ENCODE measurements at regions not wholly inside any gene's neighbourhood (a gene's known extent, or its start where the extent isn't known, plus 50 kb on each side); places are given as distances from the start of the nearest gene placed in this dataset.

DNA sequence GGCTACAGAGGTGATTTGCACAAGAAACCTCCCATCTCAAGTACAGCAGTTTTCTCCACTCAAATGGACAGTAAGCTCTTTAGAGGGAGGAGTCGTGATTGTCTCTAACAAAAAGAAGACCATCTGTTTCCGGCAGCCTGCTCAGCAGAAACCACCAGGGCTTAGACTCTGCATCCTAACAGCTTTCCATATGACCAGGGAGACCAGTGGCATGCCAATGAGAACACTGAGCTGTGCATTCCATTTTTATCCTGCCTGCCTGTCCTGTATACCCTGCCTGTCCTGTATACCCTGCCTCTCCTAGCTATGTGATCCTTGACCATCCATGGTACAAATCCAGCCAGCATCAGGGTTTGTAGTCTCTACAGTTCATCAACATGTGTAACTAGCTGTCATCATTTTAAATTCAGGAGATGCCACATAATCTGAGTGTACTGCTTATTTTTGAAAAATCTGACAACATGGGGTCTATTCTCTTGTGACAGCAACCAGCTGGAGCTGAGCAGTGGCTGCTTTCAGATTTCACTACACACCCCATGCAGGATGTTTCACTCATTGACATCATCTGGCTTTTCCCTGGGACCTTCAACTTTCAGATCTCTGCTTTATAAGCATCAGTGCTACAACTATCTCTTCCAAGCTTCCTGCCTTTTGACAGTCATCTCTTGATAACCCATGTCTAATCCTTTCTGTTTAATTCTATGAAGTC, 50.5 kb upstream of the POU2AF2 start:
- DNase-seq, result no peak

DNA sequence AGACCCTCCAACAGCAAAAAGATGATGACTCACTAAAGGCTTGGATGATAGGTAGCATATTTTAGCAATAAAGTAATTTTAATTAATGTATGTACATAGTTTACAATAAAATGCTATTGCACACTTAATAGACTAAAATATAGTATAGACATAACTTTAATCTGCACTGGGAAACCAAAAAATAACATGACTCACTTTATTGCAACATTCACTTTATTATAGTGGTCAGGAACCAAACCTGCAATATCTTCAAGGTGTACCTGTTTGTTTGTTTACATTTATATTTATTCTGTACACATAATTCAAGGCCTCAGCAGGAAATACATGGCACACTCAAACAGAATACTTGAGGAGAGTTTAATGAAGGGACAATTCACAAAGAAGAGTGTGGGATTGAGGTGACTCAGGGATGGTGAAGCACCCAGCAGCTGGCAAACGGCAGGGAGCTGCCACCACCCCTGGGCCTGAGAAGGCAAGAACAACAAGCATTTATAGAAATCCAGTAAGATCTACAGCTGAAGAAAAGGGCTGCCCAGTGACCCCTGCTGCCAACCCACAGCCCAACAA, 51.5 kb upstream of the POU2AF2 start:
- DNase-seq, result no peak

DNA sequence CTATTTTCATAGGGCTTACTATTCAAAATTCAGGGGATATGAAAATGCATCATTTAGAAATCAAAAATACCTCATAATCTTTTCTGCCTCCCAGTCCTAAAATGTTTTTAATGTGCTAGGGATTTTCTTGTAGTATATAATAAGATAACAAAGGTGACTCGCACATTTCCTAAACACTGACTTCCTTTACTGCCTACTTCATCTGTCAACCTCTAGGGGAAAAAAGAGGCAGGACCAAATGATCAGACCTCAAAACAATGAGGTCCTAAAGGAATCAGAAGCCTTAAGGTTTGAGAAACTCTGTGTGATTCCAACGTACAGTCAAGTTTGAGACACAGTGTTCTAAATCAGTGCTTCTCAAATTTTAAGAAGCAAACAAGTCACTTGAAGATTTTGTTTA, 56.1 kb upstream of the POU2AF2 start:
- no peak for DNase-seq

DNA sequence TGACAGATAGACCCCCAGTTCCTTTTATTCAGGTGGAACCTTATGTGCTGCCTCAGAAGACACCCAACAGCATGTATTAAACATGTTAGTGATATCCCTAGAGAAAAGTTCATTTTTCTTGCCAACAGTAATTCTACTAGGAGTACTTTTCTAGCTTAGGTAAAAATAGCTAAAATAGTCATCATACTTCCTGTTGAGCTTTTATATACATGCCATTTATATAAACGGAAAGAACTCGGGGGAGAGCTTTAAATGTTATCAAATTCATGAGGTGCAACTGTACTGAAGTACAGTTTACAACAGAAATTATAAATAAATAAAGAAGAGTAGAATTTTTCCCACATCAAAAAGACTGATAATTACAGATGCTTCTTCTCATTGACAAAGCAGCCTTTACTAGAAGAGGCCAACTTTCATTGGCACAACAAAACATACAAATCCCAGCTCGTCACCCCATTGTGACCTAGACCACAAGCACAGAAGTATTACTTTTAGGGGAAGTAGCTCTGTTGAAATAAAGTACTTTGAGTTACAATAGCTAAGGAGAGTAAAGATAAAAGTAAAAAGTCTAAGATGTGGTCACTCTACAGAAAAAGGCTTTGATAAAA, 59.1 kb upstream of the POU2AF2 start:
- DNase-seq, result no peak

DNA sequence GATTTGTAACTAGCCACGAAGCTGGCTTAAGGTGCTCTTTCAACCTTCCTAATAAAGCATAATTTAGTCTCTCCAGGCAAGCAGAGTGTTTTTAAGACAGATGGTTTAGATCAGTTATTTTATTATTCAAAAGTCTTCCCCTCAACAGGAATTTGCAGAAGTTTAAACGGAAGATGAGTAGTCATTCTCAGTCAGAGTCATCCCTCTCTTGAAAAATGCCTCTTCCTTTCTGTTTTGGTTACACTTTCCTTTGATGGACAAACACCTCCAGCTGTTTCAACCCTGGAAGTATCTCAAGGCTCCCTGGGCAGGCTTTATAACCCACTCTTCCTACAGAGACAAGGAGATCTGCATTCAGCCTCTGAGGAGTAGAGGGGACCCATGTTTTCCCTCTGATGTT, 60.3 kb upstream of the POU2AF2 start:
- no peak for DNase-seq

DNA sequence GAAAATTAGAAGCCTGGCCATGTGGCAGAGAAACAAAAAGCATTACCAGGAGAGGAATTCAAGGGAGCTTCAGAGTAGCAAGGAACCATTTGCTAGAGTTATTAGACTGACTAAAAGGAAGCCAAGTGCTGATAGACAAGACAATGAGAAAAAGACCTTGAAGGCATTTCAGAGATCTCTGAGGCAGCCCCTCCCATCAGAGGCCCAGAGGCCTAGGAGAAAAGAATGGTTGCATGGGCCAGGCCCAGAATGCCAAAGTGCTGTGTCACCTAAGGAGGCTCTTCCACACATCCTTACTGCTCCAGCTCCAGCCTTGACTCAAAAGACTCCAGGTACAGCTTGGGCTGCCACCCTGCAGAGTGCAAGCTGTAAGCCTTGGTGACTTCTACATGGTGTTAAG, 61.8 kb upstream of the POU2AF2 start:
- no peak for DNase-seq

DNA sequence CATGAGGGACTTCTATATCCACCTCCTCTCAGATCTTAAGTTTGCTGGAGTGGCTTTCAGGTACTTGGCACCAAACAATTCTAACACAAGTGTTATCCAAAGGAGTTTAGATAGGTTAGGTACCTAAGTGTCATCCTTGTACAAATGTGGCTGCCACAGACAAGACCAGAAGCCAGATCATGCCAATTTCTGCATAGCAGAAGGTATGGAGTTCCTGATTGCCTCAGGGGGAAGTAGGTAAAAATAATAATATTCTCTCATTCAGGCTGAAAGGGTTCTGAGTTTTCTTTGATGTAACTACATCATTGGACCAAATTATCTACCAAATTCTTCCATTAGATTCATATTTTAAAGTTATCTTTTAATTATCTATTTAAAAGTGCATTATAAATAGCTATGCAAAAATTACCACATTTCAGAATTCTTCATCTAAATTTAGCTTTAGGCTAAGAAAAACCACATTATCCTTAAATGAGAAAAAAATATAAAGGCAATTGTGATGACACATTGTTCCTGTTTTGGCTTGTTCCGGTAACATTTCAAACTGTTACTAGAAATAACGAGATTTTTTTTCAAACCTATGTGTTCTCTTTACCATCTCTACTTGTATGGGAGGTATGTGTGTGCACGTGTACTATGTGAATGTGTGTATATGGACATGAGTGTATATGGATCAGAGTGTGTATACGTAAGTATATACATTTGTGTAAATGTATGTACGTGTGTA, 66.2 kb upstream of the POU2AF2 start:
- no peak for DNase-seq

DNA sequence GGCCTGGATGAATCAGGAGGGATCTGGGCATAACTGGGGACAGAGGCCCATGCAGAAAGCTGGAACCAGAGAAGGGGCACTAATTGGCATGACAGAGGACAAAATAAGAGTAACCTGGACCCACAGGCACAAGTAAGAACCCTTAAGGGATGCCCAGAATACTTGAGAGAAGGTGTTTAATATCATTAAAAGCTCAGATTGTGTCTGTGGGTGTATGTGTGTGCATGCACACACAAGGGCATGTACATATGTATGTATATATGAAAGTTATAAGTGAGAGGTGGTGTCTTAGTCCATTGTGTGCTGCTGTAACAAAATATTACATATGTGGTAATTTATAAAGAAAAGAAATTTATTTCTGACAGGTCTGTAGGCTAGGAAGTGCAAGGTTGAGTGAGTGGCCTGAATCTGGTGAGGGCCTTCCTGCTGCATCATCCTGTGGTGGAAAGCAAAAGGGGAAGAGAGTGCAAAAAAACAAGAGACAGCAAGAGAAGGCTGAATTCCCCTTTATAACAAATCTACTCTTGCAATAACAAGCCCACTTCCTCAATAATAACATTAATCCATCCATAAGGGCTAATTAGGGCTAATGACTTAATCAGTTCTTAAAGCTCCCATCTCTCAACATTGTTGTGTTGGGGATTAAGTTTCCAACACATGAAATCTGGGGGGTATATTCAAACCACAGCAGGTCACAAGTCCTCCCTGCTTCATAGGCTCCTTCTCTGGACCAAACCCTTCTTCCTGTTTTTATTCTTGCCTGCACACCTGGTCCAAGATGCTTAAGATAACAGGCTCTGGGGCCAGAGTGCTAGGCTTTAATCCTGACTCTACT, 68.3 kb upstream of the POU2AF2 start:
- DNase-seq, result no peak

DNA sequence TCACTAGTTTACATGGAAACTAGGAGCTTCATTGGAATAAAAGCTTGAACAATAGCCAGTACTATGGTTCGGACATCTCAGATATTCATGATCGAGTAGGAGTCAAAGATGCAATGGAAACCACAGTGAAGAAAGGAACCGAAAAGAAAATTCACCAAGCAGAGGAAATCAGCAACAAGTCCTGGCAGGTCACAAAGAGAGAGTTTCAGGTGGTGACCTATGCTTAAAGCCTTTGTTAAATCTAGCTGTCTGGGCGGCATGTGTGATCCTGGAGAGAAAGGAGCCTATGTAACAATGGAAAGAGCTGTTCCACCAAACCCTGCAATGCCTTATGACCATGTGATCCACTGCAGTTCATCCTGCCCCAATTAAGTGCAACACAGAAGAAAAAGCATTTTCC, 68.9 kb upstream of the POU2AF2 start:
- no peak for DNase-seq

DNA sequence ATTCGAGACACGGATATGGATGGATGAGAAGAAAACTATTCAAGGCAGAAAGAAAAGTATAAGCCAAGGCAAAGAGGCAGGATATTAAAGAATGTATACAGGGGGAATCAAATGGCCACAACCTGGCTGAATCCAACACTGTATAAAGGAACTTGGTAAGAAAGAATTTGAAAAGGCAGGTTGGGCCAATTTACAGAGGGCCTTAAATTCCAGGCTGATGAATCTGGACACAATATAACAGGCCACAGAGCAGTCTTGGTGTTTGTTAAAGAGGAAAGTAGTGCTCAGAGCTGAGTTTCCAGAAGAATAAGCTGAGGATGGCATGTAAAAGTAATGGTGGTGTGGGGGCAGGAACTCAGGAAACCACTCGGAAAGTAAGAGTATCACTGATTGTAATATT, 72.3 kb upstream of the POU2AF2 start:
- DNase-seq, result no peak

DNA sequence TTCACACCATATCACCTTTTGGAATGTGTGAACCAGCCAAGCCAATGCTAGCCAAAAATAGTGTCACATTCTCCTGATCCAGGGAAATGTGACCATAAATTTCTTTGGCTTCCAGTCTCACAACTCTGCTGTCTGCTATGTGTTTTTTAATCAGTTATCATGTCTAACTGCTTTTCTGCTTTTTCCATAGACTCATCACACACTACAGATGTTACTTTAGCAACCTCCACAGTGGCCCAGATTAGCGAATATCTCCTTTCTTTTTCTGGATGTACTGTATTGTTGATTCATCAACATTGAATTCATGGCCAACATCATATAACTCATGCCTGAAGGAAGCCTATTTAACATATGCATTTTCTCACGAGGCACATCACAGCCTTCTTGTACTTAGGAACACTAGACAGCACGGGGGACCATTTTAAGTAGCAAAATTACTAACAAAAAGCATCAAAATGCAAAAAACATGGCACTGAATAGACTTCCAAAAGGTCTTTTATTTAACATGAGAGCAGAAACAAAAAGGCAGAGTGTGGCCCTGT, 73.1 kb upstream of the POU2AF2 start:
- DNase-seq, result no peak

DNA sequence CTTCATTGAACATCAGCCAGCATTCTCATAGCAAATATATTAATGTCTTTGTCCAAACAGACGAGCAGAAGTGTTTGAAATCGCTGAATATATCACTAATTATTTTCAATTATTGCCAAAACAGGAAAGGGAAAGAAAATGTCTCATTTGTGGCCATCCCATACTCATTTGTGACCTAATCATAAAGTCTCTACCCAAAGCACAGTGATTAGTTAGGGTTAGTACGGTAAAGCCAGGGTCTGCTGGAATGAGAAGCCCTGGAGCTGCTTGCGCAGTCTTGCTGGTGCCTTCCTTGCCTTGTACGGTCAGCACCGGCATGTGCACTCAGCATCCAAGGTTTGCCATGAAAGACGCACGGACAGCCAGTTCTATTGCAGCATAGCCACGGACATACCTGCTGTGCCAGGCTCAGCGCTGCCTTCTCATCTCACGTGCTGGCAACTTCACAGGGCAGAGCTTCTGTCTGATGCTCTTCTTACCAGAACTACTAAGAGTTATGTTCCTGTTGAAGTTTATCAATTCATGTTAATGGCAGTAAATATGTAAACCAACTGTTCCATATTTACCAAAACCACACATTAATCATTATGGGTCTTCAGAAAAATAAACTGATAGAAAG, 74.7 kb upstream of the POU2AF2 start:
- no peak for DNase-seq

DNA sequence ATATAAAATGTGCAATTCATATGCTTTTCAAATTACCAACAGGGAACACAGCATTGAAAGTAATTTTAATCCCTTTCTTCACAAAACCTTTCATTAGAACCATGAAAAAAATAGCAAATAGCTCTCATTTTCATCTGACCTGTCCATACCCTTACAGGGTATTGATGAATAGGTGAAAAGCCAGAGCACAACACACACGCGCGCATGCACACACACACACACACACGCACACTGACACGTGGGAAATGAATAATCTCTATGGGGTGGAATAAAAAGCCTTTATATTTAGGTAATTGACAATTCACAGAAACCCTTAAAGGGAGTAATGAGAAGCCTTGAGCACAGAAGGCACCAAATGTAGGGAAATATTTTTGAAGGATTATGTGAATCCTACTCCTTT, 76.2 kb upstream of the POU2AF2 start:
- no peak for DNase-seq

DNA sequence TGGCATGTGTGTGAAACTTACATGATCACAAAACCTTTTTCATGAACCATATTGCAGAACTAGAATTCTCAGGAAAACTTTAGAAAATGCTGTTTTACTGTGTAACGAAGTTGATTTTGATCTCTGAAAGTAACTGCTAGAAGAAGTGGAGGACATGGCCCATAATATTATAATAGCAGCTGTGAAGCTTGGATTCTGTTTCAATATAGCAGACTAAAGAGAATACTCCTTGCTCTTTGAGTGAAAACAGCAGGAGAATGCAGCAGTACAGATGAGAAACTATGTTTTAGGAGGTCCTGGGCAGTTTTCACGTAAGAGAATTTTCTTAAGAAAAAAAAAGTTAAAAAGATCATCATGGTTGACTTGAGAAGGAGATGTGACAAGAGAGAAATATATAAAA, 76.7 kb upstream of the POU2AF2 start:
- no peak for DNase-seq

DNA sequence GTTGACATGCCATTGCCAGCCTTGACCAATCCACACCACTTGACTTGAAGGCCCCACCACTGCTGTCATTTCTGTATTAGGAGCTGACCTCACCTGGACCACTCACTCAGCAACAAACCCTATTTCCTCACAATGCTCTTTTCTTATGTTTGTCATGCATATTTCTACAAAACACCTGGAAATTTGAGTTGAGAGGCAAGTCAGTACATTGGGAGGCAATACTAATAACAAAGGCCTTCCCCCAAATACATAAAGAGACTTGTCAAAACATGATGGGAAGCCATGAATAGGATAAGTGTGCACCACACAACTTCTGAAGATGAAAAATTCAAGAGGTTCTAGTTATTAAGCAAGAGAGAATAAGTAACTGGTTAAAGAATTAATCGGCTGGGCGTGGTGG, 77.9 kb upstream of the POU2AF2 start:
- DNase-seq, result no peak

DNA sequence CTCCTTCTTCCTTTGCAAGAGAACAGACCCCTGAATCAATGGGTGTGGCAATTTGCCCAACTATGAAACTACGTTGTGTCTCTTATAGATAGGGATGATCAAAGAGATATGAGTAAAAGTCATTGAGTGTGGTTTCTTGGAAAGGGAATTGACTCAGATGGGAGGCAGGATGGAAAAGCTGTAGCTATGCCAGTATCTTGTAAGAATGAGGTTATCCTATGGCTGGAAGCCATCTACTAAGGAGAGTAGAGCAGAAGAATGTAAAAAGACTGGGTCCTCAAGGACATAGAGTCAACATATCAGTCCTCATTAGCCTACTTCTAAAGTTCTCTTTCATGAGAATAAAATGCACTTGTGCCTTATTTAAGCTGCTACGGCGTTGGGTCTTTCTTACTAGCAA, 78.9 kb upstream of the POU2AF2 start:
- no peak for DNase-seq

DNA sequence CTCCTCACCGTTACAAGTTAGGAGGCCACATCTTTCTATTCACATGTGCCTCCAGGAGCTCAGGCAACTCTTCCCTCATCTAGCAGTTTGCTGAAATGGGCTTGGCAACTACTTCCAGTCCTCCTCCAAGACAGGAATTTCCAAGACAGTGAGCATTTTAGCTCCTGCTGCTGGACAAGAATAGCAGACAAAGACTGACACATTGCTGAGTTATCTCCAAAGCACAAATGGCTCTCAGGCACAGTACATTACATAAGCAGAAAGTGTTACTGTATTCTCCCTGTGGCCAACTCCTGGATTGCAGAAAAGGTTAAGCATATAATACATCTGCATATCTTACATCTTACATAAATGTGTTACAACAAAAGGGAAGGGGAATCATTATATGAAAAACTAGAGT, 83.2 kb upstream of the POU2AF2 start:
- no peak for DNase-seq

DNA sequence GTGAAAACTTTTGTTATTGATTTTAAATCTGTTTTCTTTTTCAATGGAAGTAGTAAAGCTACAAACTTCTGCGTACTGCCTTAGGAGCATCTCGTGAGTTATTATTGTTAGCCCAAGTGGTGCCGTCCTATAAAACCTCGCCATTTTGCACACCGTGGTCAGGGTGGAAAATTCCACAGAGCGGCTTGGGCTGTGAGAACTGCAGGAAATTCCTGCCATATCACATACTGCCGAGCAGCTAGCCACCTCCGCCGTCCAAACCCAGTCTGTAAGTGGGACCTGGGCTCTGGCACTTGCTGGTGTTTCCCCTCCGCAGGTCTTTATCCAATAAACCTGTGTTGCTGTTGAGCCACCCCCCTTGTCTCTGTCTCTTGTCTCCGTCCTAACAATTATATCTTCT, 88.0 kb upstream of the POU2AF2 start:
- DNase-seq, result no peak

DNA sequence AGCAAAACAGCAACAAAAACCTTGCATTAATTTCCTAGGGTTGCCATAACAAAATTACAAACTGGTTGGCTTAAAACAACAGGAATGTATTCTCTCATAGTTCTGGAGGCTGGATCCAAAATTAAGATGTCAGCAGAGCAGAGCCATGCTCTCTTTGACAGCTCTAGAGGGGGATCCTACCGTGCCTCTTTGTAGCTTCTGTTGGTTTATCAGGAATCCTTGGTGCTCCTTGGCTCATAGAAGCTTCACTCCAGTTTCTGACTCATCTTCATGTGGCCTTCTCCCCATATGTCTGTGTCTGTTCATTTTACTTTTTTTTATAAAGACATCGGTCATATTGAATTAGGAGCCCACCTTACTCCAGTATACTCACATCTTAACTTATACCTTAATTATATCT, 90.5 kb upstream of the POU2AF2 start:
- no peak for DNase-seq

DNA sequence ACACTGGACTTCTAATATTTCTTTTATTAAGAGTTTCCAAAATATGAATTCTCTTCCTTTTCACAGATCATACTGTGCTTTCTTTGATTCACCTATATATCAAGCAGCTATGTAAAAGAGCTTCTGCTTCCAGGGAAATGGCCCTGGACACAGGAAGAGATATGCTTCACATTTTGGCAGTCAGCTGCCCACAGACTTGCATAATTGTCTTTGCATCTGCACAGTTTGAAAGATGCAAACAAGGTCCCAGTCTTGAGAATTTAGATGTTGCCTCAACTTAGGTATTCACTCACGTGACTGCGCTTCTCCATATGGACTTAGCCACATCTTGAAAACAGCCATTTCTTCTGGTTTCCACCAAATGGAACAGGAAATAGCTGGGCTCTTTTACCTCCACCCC, 92.3 kb upstream of the POU2AF2 start:
- DNase-seq, result no peak

DNA sequence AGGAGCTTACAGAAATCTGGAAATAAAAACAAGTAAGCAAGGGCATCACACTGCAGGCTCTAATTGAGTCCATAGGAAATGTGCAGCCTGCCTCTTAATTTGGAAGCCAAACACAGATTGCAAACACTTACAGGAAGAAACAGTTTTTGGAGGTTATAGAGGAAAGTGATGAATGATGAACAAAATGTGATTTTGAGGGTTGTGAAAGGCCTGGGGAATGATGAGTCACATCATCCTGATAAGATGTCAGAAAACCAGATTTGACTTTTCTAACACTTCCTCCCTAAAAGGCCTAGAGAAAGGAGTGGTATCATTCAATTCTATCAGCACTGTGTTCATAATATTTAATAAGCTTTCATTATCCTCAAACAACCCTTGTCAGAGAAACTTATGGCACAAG, 96.6 kb upstream of the POU2AF2 start:
- no peak for DNase-seq

DNA sequence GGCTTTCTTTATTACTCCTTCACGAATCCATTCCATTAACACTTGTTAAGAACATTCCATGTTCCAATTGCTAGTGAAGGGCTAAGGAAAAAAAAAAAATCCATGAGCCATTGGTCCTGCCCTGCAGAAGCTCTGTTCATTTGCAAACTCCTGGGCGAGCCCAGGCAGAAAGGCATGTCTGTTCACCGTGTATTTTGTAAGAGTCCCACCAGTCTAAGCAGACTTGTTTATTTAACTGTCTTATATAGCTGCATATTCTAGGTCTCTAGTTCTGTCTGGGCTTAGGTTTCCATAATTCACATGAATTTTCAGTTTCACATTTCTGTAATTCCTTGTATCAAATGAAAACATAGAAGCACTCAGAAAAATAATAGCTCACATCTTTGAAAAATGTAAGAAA, 97.4 kb upstream of the POU2AF2 start:
- no peak for DNase-seq

DNA sequence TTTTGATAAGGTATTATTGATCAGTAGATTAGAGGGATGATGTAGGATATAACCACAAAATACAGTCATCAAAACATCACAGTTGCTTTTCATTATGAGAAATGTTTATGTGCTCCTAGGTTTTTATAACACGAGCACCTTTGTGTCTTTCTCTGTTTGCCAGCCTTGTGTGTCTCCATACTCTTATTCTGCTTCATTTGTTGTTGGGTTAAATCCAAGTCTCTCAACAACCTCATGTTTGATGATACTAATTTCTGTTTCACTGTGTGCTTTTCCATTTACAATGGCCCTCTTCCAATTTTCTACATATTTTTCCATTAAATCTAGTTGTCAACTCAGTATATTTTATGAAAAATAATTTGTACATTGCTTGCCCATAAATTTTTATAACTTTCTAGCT, 107.7 kb upstream of the POU2AF2 start:
- no peak for DNase-seq
